HEK293 (cell line): ENCODE measurements at regions not wholly inside any gene's neighbourhood (a gene's known extent, or its start where the extent isn't known, plus 50 kb on each side); places are given as distances from the start of the nearest gene placed in this dataset.

Experiments
- CTCF ChIA-PET: fragments of 350-600 bp; formaldehyde crosslinking; extraction: SDS; loops from one replicate; lab custom pipeline; 2021; ENCODE audit warnings: antibody characterized with exemption; lab: Yijun Ruan, JAX
- POLR2A ChIA-PET: fragments of 300-600 bp; formaldehyde crosslinking; extraction: SDS; loops from one replicate; lab custom pipeline; 2020; ENCODE audit warnings: antibody characterized with exemption, inconsistent platforms; lab: Yijun Ruan, JAX
- H3K27ac ChIP-seq: fragments of 200-500 bp; sonication (Bioruptor generic); 2 replicates; pipeline ENCODE4 v1.5.1; 2014; ENCODE audit warnings: low read depth, low read length, control low read depth, inconsistent platforms; ENCODE audit errors: extremely low read depth
- H3K36me3 ChIP-seq, 2 experiments: fragments of 200-500 bp in 1 of 2; sonication (Bioruptor generic) in 1 of 2; 1 replicate in 1 of 2; 2 replicates in 1 of 2; pipeline ENCODE4 v1.5.1; 2014 to 2017; ENCODE audit warnings: inconsistent platforms in 2 of 2, low read length in 2 of 2; ENCODE audit not compliant: control insufficient read depth in 2 of 2, insufficient read depth in 1 of 2
- H3K4me1 ChIP-seq: fragments of 200-500 bp; sonication (Bioruptor generic); 2 replicates; pipeline ENCODE4 v1.5.1; 2014; ENCODE audit warnings: mild to moderate bottlenecking, low read length, inconsistent platforms; ENCODE audit not compliant: control insufficient read depth, insufficient read depth
- H3K4me3 ChIP-seq: 2 replicates; pipeline ENCODE4 v1.5.1; 2011; ENCODE audit warnings: low read depth, mild to moderate bottlenecking, control low read depth, low read length, moderate library complexity
- H3K9me3 ChIP-seq: fragments of 200-500 bp; sonication (Bioruptor generic); 2 replicates; pipeline ENCODE4 v1.5.1; 2014; ENCODE audit warnings: low read depth, low read length, inconsistent platforms; ENCODE audit not compliant: control insufficient read depth, insufficient read depth
- FEZF1 ChIP-seq: fragments of 450-650 bp; formaldehyde crosslinking; IDR thresholded peaks from 2 replicates; pipeline ENCODE4 v1.5.1; 2016; ENCODE audit warnings: missing biosample characterization, missing genetic modification characterization
- KLF16 ChIP-seq: fragments of 450-650 bp; formaldehyde crosslinking; IDR thresholded peaks from 2 replicates; pipeline ENCODE4 v1.5.1; 2017; ENCODE audit warnings: missing biosample characterization, missing genetic modification characterization
- KLF9 ChIP-seq: fragments of 450-650 bp; formaldehyde crosslinking; IDR thresholded peaks from 2 replicates; pipeline ENCODE4 v1.5.1; 2016; ENCODE audit warnings: missing biosample characterization, missing genetic modification characterization, low read depth
- MEIS1 ChIP-seq: sonication (generic); formaldehyde crosslinking; IDR thresholded peaks from 2 replicates; pipeline ENCODE4 v1.8.1; 2022; ENCODE audit warnings: missing genetic modification reagents, mild to moderate bottlenecking, borderline replicate concordance
- MYNN ChIP-seq: fragments of 450-650 bp; formaldehyde crosslinking; IDR thresholded peaks from 2 replicates; pipeline ENCODE4 v1.5.1; 2016; ENCODE audit warnings: missing biosample characterization, missing genetic modification characterization, borderline replicate concordance
- PRDM1 ChIP-seq: fragments of 450-650 bp; formaldehyde crosslinking; IDR thresholded peaks from 2 replicates; pipeline ENCODE4; 2016; ENCODE audit warnings: missing biosample characterization, missing genetic modification characterization
- REPIN1 ChIP-seq: fragments of 450-650 bp; formaldehyde crosslinking; IDR thresholded peaks from 2 replicates; pipeline ENCODE4 v1.5.1; 2017; ENCODE audit warnings: missing biosample characterization, missing genetic modification characterization, low read depth
- SCRT2 ChIP-seq: fragments of 450-650 bp; formaldehyde crosslinking; IDR thresholded peaks from 2 replicates; pipeline ENCODE4 v1.5.1; 2016; ENCODE audit warnings: missing biosample characterization, missing genetic modification characterization
- SP2 ChIP-seq: fragments of 450-650 bp; formaldehyde crosslinking; IDR thresholded peaks from 2 replicates; pipeline ENCODE4 v1.5.1; 2016; ENCODE audit warnings: missing biosample characterization, missing genetic modification characterization
- YY2 ChIP-seq: fragments of 450-650 bp; formaldehyde crosslinking; IDR thresholded peaks from 2 replicates; pipeline ENCODE4 v1.5.1; 2016; ENCODE audit warnings: missing biosample characterization, missing genetic modification characterization
- ZBTB10 ChIP-seq: fragments of 450-650 bp; formaldehyde crosslinking; IDR thresholded peaks from 2 replicates; pipeline ENCODE4 v1.5.1; 2016; ENCODE audit warnings: missing biosample characterization, missing genetic modification characterization
- ZNF121 ChIP-seq: fragments of 450-650 bp; formaldehyde crosslinking; IDR thresholded peaks from 2 replicates; pipeline ENCODE4 v1.5.1; 2016; ENCODE audit warnings: missing biosample characterization, missing genetic modification characterization
- ZNF223 ChIP-seq: fragments of 450-650 bp; formaldehyde crosslinking; IDR thresholded peaks from 2 replicates; pipeline ENCODE4 v1.5.1; 2016; ENCODE audit warnings: missing biosample characterization, missing genetic modification characterization
- ZNF24 ChIP-seq: fragments of 450-650 bp; formaldehyde crosslinking; IDR thresholded peaks from 2 replicates; pipeline ENCODE4 v1.5.1; 2016; ENCODE audit warnings: missing biosample characterization, missing genetic modification characterization
- ZNF501 ChIP-seq: fragments of 450-650 bp; formaldehyde crosslinking; IDR thresholded peaks from 2 replicates; pipeline ENCODE4 v1.5.1; 2016; ENCODE audit warnings: missing biosample characterization, missing genetic modification characterization
- ZNF529 ChIP-seq: fragments of 450-650 bp; formaldehyde crosslinking; IDR thresholded peaks from 2 replicates; pipeline ENCODE4 v1.5.1; 2017; ENCODE audit warnings: missing genetic modification characterization, missing biosample characterization; ENCODE audit not compliant: insufficient replicate concordance
- ZNF530 ChIP-seq: fragments of 450-650 bp; formaldehyde crosslinking; IDR thresholded peaks from 2 replicates; pipeline ENCODE4 v1.5.1; 2016; ENCODE audit warnings: low read depth, missing biosample characterization, missing genetic modification characterization
- ZNF548 ChIP-seq: fragments of 450-650 bp; formaldehyde crosslinking; IDR thresholded peaks from 2 replicates; pipeline ENCODE4 v1.5.1; 2016; ENCODE audit warnings: missing biosample characterization, missing genetic modification characterization
- ZNF571 ChIP-seq: fragments of 450-650 bp; formaldehyde crosslinking; IDR thresholded peaks from 2 replicates; pipeline ENCODE4 v1.5.0; 2017; ENCODE audit warnings: missing biosample characterization, missing genetic modification characterization
- ZNF654 ChIP-seq: fragments of 450-650 bp; formaldehyde crosslinking; IDR thresholded peaks from 2 replicates; pipeline ENCODE4 v1.5.1; 2016; ENCODE audit warnings: low read depth, missing biosample characterization, missing genetic modification characterization
- ZNF701 ChIP-seq: fragments of 450-650 bp; formaldehyde crosslinking; IDR thresholded peaks from 2 replicates; pipeline ENCODE4 v1.5.1; 2016; ENCODE audit warnings: missing biosample characterization, missing genetic modification characterization
- ZNF792 ChIP-seq: fragments of 450-650 bp; formaldehyde crosslinking; IDR thresholded peaks from 2 replicates; pipeline ENCODE4 v1.5.1; 2016; ENCODE audit warnings: missing biosample characterization, missing genetic modification characterization
- ZNF843 ChIP-seq: fragments of 450-650 bp; formaldehyde crosslinking; IDR thresholded peaks from 2 replicates; pipeline ENCODE4 v1.5.1; 2016; ENCODE audit warnings: missing biosample characterization, missing genetic modification characterization
- TF ChIP-seq, protein P1 (sequence below): fragments of 450-650 bp; formaldehyde crosslinking; IDR thresholded peaks from 2 replicates; pipeline ENCODE4 v1.5.1; 2016; ENCODE audit warnings: missing biosample characterization, missing genetic modification characterization
- TF ChIP-seq, protein P2 (sequence below): fragments of 450-650 bp; formaldehyde crosslinking; IDR thresholded peaks from 2 replicates; pipeline ENCODE4 v1.5.1; 2017; ENCODE audit warnings: missing biosample characterization, missing genetic modification characterization

GRCh38 chr7:95684505-95684904 lies 87.8 kb upstream of the DYNC1I1 start (continued):
- TF ChIP-seq KLF16 (no peak), MYNN (no peak), ZNF843 (tag by site-specific recombination) (no peak)

- Histone ChIP-seq H3K27ac (no peak overlapping the region), H3K36me3 (no peaks in the 10 kb centered on the region), H3K9me3 (no peaks in the 10 kb centered on the region), H3K4me3 (no peak overlapping the region), H3K4me1 (no peaks in the 10 kb centered on the region)
- CTCF ChIA-PET = interaction anchor here (0.6 to 5.0 kb wide), 15 partner anchors 9 to 1394 kb away, joined by 3 to 94 read pairs (median 5); no protein-coding TSS in a partner anchor
- TF ChIP-seq ZNF548 (tag by site-specific recombination) (no peak), ZNF223 (tag by site-specific recombination) (no peak), REPIN1 (tag by site-specific recombination) (no peak), KLF9 (tag by site-specific recombination) (no peak), ZNF654 (tag by site-specific recombination) (peak; percentile 75), ZNF571 (tag by site-specific recombination) (no peak), ZNF121 (tag by site-specific recombination) (no peak), ZNF501 (tag by site-specific recombination) (no peak), ZNF529 (tag by site-specific recombination) (no peak), ZNF530 (tag by site-specific recombination) (no peak), FEZF1 (tag by site-specific recombination) (no peak), ZNF701 (tag by site-specific recombination) (no peak), ZNF24 (tag by site-specific recombination) (no peak), YY2 (no peak), SCRT2 (tag by site-specific recombination) (no peak), SP2 (tag by site-specific recombination) (no peak)
- TF ChIP-seq, protein P1, sequence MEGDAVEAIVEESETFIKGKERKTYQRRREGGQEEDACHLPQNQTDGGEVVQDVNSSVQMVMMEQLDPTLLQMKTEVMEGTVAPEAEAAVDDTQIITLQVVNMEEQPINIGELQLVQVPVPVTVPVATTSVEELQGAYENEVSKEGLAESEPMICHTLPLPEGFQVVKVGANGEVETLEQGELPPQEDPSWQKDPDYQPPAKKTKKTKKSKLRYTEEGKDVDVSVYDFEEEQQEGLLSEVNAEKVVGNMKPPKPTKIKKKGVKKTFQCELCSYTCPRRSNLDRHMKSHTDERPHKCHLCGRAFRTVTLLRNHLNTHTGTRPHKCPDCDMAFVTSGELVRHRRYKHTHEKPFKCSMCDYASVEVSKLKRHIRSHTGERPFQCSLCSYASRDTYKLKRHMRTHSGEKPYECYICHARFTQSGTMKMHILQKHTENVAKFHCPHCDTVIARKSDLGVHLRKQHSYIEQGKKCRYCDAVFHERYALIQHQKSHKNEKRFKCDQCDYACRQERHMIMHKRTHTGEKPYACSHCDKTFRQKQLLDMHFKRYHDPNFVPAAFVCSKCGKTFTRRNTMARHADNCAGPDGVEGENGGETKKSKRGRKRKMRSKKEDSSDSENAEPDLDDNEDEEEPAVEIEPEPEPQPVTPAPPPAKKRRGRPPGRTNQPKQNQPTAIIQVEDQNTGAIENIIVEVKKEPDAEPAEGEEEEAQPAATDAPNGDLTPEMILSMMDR (tag by site-specific recombination) = peak; percentile 31; the same call in 1 of the 2 replicates
- POLR2A ChIA-PET = interaction anchor here (0.6 kb wide), 1 partner anchor 43 kb away, joined by 3 read pairs; no protein-coding TSS in a partner anchor
These were observed 87.7 kb upstream of the PDK4 start for GRCh38 chr7:95684037-95684436.

DNA sequence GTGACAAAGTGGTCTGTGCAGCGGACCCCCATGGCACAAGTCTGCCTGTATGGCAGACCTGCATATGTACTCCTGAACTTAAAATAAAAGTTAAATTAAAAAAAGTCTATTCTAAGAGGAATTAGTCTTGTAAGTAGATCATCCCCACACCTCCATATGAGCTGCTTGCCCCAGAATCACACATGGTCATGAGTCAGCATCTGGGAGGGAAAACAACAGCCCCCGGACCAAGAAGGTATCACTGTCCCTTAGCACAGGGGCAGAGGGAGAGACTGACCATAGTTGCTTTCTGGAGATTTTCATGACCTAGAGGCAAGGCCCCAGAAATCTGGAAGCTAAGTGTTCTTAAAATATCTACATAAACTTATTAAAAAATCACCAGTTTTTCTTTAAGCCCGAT lies 86.6 kb upstream of the PDK4 start:
- no peak for TF ChIP-seq MEIS1 (CRISPR knock-in tag)
- no peak for TF ChIP-seq PRDM1 (tag by site-specific recombination)
- Histone ChIP-seq H3K36me3 (no peaks in the 10 kb centered on the region), H3K9me3 (no peaks in the 10 kb centered on the region), H3K27ac (no peak overlapping the region), H3K4me3 (no peak overlapping the region), H3K4me1 (no peaks in the 10 kb centered on the region)
- ChIA-PET POLR2A (no interaction called here), CTCF (interaction anchor here (0.9 to 5.0 kb wide), 10 partner anchors 8 to 322 kb away, joined by 3 to 94 read pairs (median 7); no protein-coding TSS in a partner anchor)

DNA sequence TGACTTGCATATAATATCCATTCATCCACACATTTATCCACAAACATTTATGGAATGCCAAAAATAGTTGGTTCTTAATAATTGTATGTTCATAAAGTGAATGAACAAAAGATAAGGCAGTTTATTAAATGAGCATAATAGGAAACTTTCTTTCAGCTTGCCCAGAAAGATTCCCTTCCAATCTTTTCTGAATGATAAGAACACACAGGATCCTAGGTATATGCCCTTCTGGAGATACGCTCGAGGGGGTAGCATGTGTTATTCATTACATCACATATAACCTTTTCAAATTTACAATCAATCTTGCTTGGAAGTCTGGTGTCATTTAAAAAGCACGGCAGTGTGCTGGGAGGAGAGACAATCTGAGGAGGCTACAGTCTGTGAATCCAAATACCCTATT lies 80.4 kb upstream of the PDK4 start:
- ChIA-PET CTCF (interaction anchor here (1.5 kb wide), 1 partner anchor 9 kb away, joined by 3 read pairs; no protein-coding TSS in a partner anchor), POLR2A (no interaction called here)

More for the DNA sequence above, 80.4 kb upstream of the PDK4 start:
- no peaks in the 10 kb centered on the region for H3K36me3 ChIP-seq
- TF ChIP-seq, protein P2, sequence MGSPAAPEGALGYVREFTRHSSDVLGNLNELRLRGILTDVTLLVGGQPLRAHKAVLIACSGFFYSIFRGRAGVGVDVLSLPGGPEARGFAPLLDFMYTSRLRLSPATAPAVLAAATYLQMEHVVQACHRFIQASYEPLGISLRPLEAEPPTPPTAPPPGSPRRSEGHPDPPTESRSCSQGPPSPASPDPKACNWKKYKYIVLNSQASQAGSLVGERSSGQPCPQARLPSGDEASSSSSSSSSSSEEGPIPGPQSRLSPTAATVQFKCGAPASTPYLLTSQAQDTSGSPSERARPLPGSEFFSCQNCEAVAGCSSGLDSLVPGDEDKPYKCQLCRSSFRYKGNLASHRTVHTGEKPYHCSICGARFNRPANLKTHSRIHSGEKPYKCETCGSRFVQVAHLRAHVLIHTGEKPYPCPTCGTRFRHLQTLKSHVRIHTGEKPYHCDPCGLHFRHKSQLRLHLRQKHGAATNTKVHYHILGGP (tag by site-specific recombination) = no peak
- TF ChIP-seq ZNF548 (tag by site-specific recombination) (no peak), ZNF792 (tag by site-specific recombination) (no peak), ZBTB10 (no peak), ZNF701 (tag by site-specific recombination) (no peak)
- TF ChIP-seq, all 188 proteins: peak for 0
- H3K9me3 ChIP-seq = no peaks in the 10 kb centered on the region
- no peaks in the 10 kb centered on the region for H3K4me1 ChIP-seq
- no peak overlapping the region for H3K4me3 ChIP-seq
- H3K27ac ChIP-seq = no peak overlapping the region
